Neural progenitor cell (in vitro differentiated cells): ENCODE measurements at regions not wholly inside any gene's neighbourhood (a gene's known extent, or its start where the extent isn't known, plus 50 kb on each side); places are given as distances from the start of the nearest gene placed in this dataset.

Source experiments
- CTCF ChIP-seq: fragments of 200-600 bp; sonication (generic); IDR thresholded peaks from 2 replicates; pipeline ENCODE4 v1.5.1; 2017; ENCODE audit warnings: antibody characterized with exemption, mild to moderate bottlenecking
- EZH2 ChIP-seq: fragments of 200-600 bp; sonication (generic); IDR thresholded peaks from 2 replicates; pipeline ENCODE4 v1.6.1; 2017; ENCODE audit warnings: antibody characterized with exemption, mild to moderate bottlenecking, moderate library complexity
- EZH2phosphoT487 ChIP-seq: fragments of 200-600 bp; sonication (generic); IDR thresholded peaks from 2 replicates; pipeline ENCODE4 v1.6.1; 2017; ENCODE audit warnings: antibody characterized with exemption

- TF ChIP-seq CTCF = no peak
- TF ChIP-seq EZH2 = no peak
- no peak for TF ChIP-seq EZH2phosphoT487
Observed at GRCh38 chr7:25963733-25964132, 188.3 kb upstream of the NFE2L3 start.
